ENCODE measurements at regions not wholly inside any gene's neighbourhood (a gene's known extent, or its start where the extent isn't known, plus 50 kb on each side); places are given as distances from the start of the nearest gene placed in this dataset.
"Not testable (repeated sequence)": the region's sequence is repeated elsewhere in the genome, so short reads cannot be mapped to it uniquely, and the experiment has no call there.

DNA sequence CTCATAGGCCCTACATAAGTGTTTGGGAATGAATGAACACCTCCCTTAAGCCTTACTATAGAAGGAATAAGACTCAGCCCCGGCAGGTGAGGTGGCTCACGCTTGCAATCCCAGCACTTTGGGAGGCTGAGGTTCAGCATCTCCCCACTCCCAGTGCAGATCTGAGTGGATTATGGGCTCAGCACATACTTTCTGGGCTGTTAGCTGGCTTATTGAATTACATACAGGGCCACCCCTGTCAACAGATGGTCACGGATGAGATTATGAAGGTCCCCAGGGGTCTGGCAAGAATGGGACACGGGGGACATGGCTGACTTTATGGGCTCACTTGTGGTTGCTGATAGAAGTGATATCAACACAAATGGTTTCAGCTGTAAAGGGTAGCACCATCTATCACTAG lies 322.3 kb downstream of the TSN start:
- no peak overlapping the region for H3K4me3 ChIP-seq (ENCODE audit: low read length in 3 of 3)

DNA sequence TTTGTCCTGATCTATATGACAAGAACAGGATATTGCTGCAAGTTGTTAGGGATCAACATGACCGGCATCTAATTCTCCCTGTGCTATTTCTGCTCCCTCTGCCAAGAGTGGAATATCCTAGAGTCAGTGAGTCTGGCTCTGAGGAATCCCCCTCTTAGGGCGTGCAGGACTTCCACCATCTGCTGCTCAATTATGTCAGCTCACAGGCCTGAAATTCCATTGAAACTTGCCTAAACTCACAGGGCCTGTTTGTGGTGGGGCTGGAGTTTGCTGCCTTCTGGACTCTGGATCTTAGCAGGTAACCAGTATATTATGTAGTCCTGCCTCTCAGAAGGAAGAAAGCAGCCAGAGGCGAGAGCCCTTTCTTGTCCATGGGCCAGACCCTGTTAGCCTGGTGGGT lies 323.0 kb downstream of the TSN start:
- Histone ChIP-seq H3K36me3 (ENCODE audit: control insufficient read depth in 3 of 3, insufficient read depth in 3 of 3, low read length in 3 of 3) (no peaks in the 10 kb centered on the region), H3K27ac (ENCODE audit: low read depth, low read length) (no peak overlapping the region), H3K27me3 (ENCODE audit: control insufficient read depth in 3 of 3, insufficient read depth in 3 of 3, low read length in 3 of 3) (no peaks in the 10 kb centered on the region), H3K9me3 (ENCODE audit: control insufficient read depth in 3 of 3, low read length in 3 of 3) (no peaks in the 10 kb centered on the region), H3K4me3 (ENCODE audit: low read length in 3 of 3) (no peak overlapping the region), H3K9ac (ENCODE audit: low read depth in 1 of 3, low read length in 3 of 3) (no peak overlapping the region), H3K4me1 (ENCODE audit: control insufficient read depth in 3 of 3, insufficient read depth in 3 of 3, low read length in 3 of 3) (no peaks in the 10 kb centered on the region)

More for the DNA sequence above, 322.3 kb downstream of the TSN start:
- Histone ChIP-seq H3K4me1 (ENCODE audit: control insufficient read depth in 3 of 3, insufficient read depth in 3 of 3, low read length in 3 of 3) (no peaks in the 10 kb centered on the region), H3K9me3 (ENCODE audit: control insufficient read depth in 3 of 3, low read length in 3 of 3) (no peaks in the 10 kb centered on the region), H3K9ac (ENCODE audit: low read depth in 1 of 3, low read length in 3 of 3) (no peak overlapping the region), H3K36me3 (ENCODE audit: control insufficient read depth in 3 of 3, insufficient read depth in 3 of 3, low read length in 3 of 3) (no peaks in the 10 kb centered on the region), H3K27ac (ENCODE audit: low read depth, low read length) (no peak overlapping the region), H3K27me3 (ENCODE audit: control insufficient read depth in 3 of 3, insufficient read depth in 3 of 3, low read length in 3 of 3) (no peaks in the 10 kb centered on the region)

DNA sequence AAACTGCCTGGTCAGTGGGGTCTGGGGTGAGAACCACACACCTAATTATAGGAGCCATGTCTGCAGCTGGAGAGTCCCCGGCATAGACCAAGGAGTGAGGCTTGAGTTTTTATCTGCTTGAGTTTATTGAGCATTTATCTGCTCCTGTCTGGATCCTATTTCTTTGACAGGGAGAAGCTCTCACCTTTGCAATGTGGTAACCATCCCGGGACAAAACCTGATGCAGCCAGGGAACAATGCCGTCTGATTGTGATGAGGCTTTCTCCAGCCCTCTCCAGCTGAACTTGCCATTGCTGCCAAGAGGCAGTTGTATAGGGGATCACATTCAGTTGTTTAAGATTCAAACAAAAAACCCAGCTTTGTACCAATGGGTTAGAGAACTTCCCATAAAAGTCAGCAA lies 324.4 kb downstream of the TSN start:
- H3K36me3 ChIP-seq (ENCODE audit: control insufficient read depth in 3 of 3, insufficient read depth in 3 of 3, low read length in 3 of 3), result no peaks in the 10 kb centered on the region
- no peaks in the 10 kb centered on the region for H3K27me3 ChIP-seq (ENCODE audit: control insufficient read depth in 3 of 3, insufficient read depth in 3 of 3, low read length in 3 of 3)
- H3K9me3 ChIP-seq (ENCODE audit: control insufficient read depth in 3 of 3, low read length in 3 of 3), result no peaks in the 10 kb centered on the region
- no peak overlapping the region for H3K27ac ChIP-seq (ENCODE audit: low read depth, low read length)
- H3K4me3 ChIP-seq (ENCODE audit: low read length in 3 of 3), result no peak overlapping the region
- H3K4me1 ChIP-seq (ENCODE audit: control insufficient read depth in 3 of 3, insufficient read depth in 3 of 3, low read length in 3 of 3), result no peaks in the 10 kb centered on the region
- H3K9ac ChIP-seq (ENCODE audit: low read depth in 1 of 3, low read length in 3 of 3), result no peak overlapping the region

DNA sequence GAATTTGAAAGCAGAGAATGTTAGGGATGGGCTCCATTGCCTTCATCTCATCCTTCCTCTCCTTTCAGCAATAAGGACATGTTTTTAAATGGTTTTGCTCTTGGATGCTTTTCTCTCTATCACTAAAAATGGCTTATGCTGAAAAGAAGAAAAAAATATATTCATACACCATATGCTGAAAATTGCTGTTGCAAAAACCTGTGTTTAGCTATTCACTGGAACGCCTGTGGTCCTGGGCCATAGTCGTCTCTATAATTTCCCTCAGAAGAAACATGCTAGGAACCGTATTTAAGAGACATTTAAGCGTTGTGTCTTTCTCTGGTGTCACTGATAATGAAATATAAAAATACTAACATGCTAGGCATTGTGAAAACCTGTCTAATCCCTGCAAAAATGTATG lies 324.9 kb downstream of the TSN start:
- Histone ChIP-seq H3K27me3 (ENCODE audit: control insufficient read depth in 3 of 3, insufficient read depth in 3 of 3, low read length in 3 of 3) (no peaks in the 10 kb centered on the region), H3K36me3 (ENCODE audit: control insufficient read depth in 3 of 3, insufficient read depth in 3 of 3, low read length in 3 of 3) (no peaks in the 10 kb centered on the region), H3K9ac (ENCODE audit: low read depth in 1 of 3, low read length in 3 of 3) (no peak overlapping the region), H3K9me3 (ENCODE audit: control insufficient read depth in 3 of 3, low read length in 3 of 3) (no peaks in the 10 kb centered on the region), H3K4me1 (ENCODE audit: control insufficient read depth in 3 of 3, insufficient read depth in 3 of 3, low read length in 3 of 3) (no peaks in the 10 kb centered on the region), H3K4me3 (ENCODE audit: low read length in 3 of 3) (no peak overlapping the region), H3K27ac (ENCODE audit: low read depth, low read length) (no peak overlapping the region)

DNA sequence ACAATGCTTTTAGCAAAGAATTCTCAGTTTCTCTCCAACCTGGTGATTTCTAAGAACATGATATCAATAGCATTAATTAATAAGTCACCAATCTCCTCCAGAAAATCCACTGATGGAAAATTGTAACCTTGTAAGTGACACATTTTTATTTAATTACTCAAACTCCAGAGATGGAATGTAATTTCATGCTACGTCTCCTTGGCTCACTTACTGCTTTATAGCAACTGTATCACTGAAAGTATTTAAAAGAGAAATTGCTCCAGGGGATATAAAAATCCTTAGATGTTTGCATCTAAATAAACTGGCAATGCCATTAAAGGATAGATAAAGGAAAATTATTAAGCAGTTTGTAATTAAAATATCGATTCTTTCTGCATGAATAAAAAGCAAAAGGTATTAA lies 325.4 kb downstream of the TSN start:
- H3K4me3 ChIP-seq (ENCODE audit: low read length in 3 of 3), result no peak overlapping the region
- H3K27me3 ChIP-seq (ENCODE audit: control insufficient read depth in 3 of 3, insufficient read depth in 3 of 3, low read length in 3 of 3), result no peaks in the 10 kb centered on the region
- no peaks in the 10 kb centered on the region for H3K4me1 ChIP-seq (ENCODE audit: control insufficient read depth in 3 of 3, insufficient read depth in 3 of 3, low read length in 3 of 3)
- no peak overlapping the region for H3K9ac ChIP-seq (ENCODE audit: low read depth in 1 of 3, low read length in 3 of 3)
- no peak overlapping the region for H3K27ac ChIP-seq (ENCODE audit: low read depth, low read length)
- H3K9me3 ChIP-seq (ENCODE audit: control insufficient read depth in 3 of 3, low read length in 3 of 3), result no peaks in the 10 kb centered on the region
- no peaks in the 10 kb centered on the region for H3K36me3 ChIP-seq (ENCODE audit: control insufficient read depth in 3 of 3, insufficient read depth in 3 of 3, low read length in 3 of 3)

DNA sequence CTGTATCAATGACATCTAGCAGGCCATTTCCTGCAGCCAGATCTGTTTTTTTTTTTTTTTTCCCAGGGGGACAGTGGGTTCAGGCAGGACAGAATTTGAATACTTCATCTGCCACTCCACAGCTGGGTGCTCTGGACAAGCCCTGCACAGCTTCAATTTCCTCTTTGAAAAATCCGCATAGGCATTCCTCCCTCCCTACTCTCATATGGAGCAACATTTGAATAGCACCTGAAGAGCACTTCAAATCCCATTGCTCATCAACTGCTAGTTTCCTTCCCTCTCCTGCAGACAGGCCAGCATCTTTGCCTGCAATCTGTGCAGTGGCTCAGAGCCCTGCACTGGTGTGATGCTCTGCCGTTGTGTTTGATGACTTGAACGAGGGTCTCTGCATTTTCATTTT lies 326.3 kb downstream of the TSN start:
- no peaks in the 10 kb centered on the region for H3K27me3 ChIP-seq (ENCODE audit: control insufficient read depth in 3 of 3, insufficient read depth in 3 of 3, low read length in 3 of 3)
- no peaks in the 10 kb centered on the region for H3K36me3 ChIP-seq (ENCODE audit: control insufficient read depth in 3 of 3, insufficient read depth in 3 of 3, low read length in 3 of 3)
- no peaks in the 10 kb centered on the region for H3K4me1 ChIP-seq (ENCODE audit: control insufficient read depth in 3 of 3, insufficient read depth in 3 of 3, low read length in 3 of 3)
- H3K4me3 ChIP-seq (ENCODE audit: low read length in 3 of 3), result no peak overlapping the region
- H3K9ac ChIP-seq (ENCODE audit: low read depth in 1 of 3, low read length in 3 of 3), result no peak overlapping the region
- no peaks in the 10 kb centered on the region for H3K9me3 ChIP-seq (ENCODE audit: control insufficient read depth in 3 of 3, low read length in 3 of 3)
- no peak overlapping the region for H3K27ac ChIP-seq (ENCODE audit: low read depth, low read length)

DNA sequence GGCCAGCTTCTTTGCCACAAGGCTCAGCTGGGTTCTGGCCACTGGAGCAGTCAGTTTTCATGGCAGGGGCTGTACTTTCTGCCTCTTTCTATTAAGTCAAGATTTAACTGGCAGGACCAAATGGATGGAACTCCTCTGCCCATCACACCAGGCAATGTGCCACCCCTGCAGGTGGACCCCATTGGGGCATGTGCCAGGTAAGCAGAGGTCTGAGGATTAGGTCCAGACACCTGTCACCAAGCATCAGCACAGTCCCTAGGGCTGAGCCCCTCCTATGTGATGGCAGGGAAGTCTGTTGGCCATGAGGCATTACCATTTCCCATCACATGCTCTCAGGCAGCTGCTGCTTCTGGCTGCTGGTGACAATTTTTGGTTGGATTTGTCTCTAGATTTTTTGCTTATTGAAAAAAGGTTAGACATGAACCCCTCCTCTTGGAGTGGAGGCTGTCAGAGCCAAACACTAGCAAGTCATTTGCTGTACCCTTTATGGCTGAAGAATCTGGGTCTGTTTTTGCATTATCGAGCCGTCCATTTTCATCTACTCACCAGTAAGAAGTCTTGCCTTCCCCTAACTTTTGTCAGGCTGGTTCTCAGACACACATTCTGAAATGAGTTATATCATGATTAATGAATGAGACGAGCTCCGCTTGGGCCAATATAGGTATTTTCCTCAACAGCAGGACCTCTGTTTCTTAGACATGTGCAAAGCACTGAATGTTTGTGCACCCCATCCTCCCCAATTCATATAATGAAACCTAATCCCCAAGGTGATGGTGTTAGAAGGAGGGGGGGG lies 328.0 kb downstream of the TSN start:
- no peaks in the 10 kb centered on the region for H3K36me3 ChIP-seq (ENCODE audit: control insufficient read depth in 3 of 3, insufficient read depth in 3 of 3, low read length in 3 of 3)
- no peaks in the 10 kb centered on the region for H3K4me1 ChIP-seq (ENCODE audit: control insufficient read depth in 3 of 3, insufficient read depth in 3 of 3, low read length in 3 of 3)
- H3K4me3 ChIP-seq (ENCODE audit: low read length in 3 of 3), result no peak overlapping the region

DNA sequence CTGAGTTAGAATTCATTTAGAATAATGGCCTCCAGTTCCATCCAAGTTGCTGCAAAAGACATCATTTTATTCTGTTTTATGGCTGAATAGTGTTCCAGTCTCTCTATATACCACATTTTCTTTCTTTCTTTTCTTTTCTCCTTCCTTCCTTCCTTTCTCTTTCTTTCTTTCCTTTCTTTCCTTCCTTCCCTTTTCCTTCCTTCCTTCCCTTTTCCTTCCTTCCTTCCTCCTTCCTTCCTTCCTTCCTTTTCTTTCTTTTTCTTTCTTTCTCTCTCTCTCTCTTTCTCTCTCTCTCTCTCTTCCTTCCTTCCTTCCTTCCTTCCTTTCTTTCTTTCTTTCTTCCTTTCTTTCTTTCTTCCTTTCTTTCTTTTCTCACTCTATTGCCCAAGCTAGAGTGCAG lies 330.2 kb downstream of the TSN start:
- H3K4me1 ChIP-seq (ENCODE audit: control insufficient read depth in 3 of 3, insufficient read depth in 3 of 3, low read length in 3 of 3); H3K9ac ChIP-seq (ENCODE audit: low read depth in 1 of 3, low read length in 3 of 3); H3K36me3 ChIP-seq (ENCODE audit: control insufficient read depth in 3 of 3, insufficient read depth in 3 of 3, low read length in 3 of 3); H3K27ac ChIP-seq (ENCODE audit: low read depth, low read length); H3K27me3 ChIP-seq (ENCODE audit: control insufficient read depth in 3 of 3, insufficient read depth in 3 of 3, low read length in 3 of 3); H3K4me3 ChIP-seq (ENCODE audit: low read length in 3 of 3); H3K9me3 ChIP-seq (ENCODE audit: control insufficient read depth in 3 of 3, low read length in 3 of 3): not testable (repeated sequence)

More for the DNA sequence above, 328.0 kb downstream of the TSN start:
- Histone ChIP-seq H3K27ac (ENCODE audit: low read depth, low read length) (no peak overlapping the region), H3K27me3 (ENCODE audit: control insufficient read depth in 3 of 3, insufficient read depth in 3 of 3, low read length in 3 of 3) (no peaks in the 10 kb centered on the region), H3K9ac (ENCODE audit: low read depth in 1 of 3, low read length in 3 of 3) (no peak overlapping the region), H3K9me3 (ENCODE audit: control insufficient read depth in 3 of 3, low read length in 3 of 3) (no peaks in the 10 kb centered on the region)

DNA sequence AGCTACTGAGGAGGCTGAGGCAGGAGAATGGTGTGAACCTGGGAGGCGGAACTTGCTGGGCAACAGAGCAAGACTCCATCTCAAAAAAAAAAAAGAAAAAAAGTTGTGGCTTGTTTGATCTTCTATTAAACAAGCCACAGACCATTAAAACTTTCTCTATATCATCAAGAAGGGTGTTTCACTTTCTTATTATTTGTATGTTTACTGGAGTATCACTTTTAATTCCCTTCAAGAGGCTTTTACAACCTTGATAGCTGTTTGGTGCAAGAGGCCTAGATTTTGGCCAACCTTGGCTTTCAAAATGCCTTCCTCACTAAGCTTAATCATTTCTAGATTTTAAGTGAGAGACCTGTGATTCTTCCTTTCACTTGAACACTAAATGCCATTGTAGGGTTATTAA lies 339.1 kb downstream of the TSN start:
- H3K36me3 ChIP-seq (ENCODE audit: control insufficient read depth in 3 of 3, insufficient read depth in 3 of 3, low read length in 3 of 3), result no peaks in the 10 kb centered on the region
- H3K4me1 ChIP-seq (ENCODE audit: control insufficient read depth in 3 of 3, insufficient read depth in 3 of 3, low read length in 3 of 3), result no peaks in the 10 kb centered on the region
- H3K9me3 ChIP-seq (ENCODE audit: control insufficient read depth in 3 of 3, low read length in 3 of 3), result no peaks in the 10 kb centered on the region
- H3K4me3 ChIP-seq (ENCODE audit: low read length in 3 of 3), result no peak overlapping the region
- H3K27ac ChIP-seq (ENCODE audit: low read depth, low read length), result no peak overlapping the region
- H3K9ac ChIP-seq (ENCODE audit: low read depth in 1 of 3, low read length in 3 of 3), result no peak overlapping the region
- H3K27me3 ChIP-seq (ENCODE audit: control insufficient read depth in 3 of 3, insufficient read depth in 3 of 3, low read length in 3 of 3), result no peaks in the 10 kb centered on the region

DNA sequence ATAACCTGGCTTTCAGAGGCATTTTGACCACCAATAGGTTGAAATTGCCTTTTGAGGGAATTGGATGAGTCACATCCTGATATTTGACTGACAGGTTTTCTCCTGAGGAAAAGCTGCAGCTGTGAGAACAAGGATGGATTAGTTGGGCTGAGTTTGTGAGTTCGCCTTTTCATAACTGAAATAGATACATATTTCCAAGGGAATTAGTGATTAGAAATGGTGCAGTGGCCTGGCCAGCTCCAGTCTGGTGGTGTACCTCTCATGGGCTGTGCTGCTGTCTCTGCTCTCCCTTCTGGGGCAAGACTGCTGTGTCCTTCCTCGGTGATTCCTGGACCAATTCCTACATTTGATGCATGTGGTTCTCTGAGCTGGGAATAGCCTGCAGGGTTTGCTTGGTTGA lies 341.3 kb downstream of the TSN start:
- no peaks in the 10 kb centered on the region for H3K36me3 ChIP-seq (ENCODE audit: control insufficient read depth in 3 of 3, insufficient read depth in 3 of 3, low read length in 3 of 3)
- H3K9ac ChIP-seq (ENCODE audit: low read depth in 1 of 3, low read length in 3 of 3), result no peak overlapping the region
- no peaks in the 10 kb centered on the region for H3K4me1 ChIP-seq (ENCODE audit: control insufficient read depth in 3 of 3, insufficient read depth in 3 of 3, low read length in 3 of 3)
- no peaks in the 10 kb centered on the region for H3K9me3 ChIP-seq (ENCODE audit: control insufficient read depth in 3 of 3, low read length in 3 of 3)
- no peak overlapping the region for H3K4me3 ChIP-seq (ENCODE audit: low read length in 3 of 3)
- H3K27me3 ChIP-seq (ENCODE audit: control insufficient read depth in 3 of 3, insufficient read depth in 3 of 3, low read length in 3 of 3), result no peaks in the 10 kb centered on the region
- no peak overlapping the region for H3K27ac ChIP-seq (ENCODE audit: low read depth, low read length)

Measured in skeletal muscle tissue (tissue), 3 donors.